Neural cell (in vitro differentiated cells): ENCODE measurements at regions not wholly inside any gene's neighbourhood (a gene's known extent, or its start where the extent isn't known, plus 50 kb on each side); places are given as distances from the start of the nearest gene placed in this dataset.

Source experiments
- H2AFZ ChIP-seq: fragments of 200-600, 300-800 bp; sonication (generic), shearing (Covaris generic); 2 replicates; pipeline ENCODE4 v1.6.0; 2014; ENCODE audit warnings: low read depth, mild to moderate bottlenecking, antibody characterized with exemption, low read length, moderate library complexity
- H3F3A ChIP-seq: fragments of 200-600 bp; shearing (Covaris generic); 2 replicates; pipeline ENCODE4 v1.6.1; 2016; ENCODE audit warnings: mild to moderate bottlenecking, moderate library complexity, mixed read lengths, antibody characterized with exemption, low read length; ENCODE audit not compliant: insufficient read depth, poor library complexity, severe bottlenecking
- H3K27ac ChIP-seq: fragments of 200-600, 300-800 bp; sonication (generic), shearing (Covaris generic); 2 replicates; pipeline ENCODE4 v1.5.1; 2014; ENCODE audit warnings: mild to moderate bottlenecking, low read length, moderate library complexity
- H3K27me3 ChIP-seq: fragments of 300-800, 200-600 bp; sonication (generic), shearing (Covaris generic); 2 replicates; pipeline ENCODE4 v1.6.0; 2014; ENCODE audit warnings: mild to moderate bottlenecking, low read depth, low read length, moderate library complexity; ENCODE audit not compliant: insufficient read depth
- H3K36me3 ChIP-seq: fragments of 300-800, 200-600 bp; sonication (generic), shearing (Covaris generic); 2 replicates; pipeline ENCODE4 v1.5.1; 2014; ENCODE audit warnings: mild to moderate bottlenecking, antibody characterized with exemption, low read length, moderate library complexity; ENCODE audit not compliant: insufficient read depth
- H3K4me2 ChIP-seq: fragments of 300-800, 200-600 bp; sonication (generic), shearing (Covaris generic); 2 replicates; pipeline ENCODE4 v1.6.0; 2014; ENCODE audit warnings: mild to moderate bottlenecking, low read length
- H3K4me3 ChIP-seq: fragments of 300-800, 200-600 bp; sonication (generic), shearing (Covaris generic); 2 replicates; pipeline ENCODE4 v1.5.1; 2014; ENCODE audit warnings: mild to moderate bottlenecking, low read length, moderate library complexity
- H3K79me2 ChIP-seq: fragments of 200-600 bp; shearing (Covaris generic); replicated peaks from 2 replicates; pipeline ENCODE4 v1.6.0; 2014; ENCODE audit warnings: mild to moderate bottlenecking, low read length, moderate library complexity; ENCODE audit not compliant: insufficient read depth
- H3K9ac ChIP-seq: fragments of 300-800, 200-600 bp; sonication (generic), shearing (Covaris generic); 2 replicates; pipeline ENCODE4 v1.6.1; 2016; ENCODE audit warnings: mild to moderate bottlenecking, low read length, mixed read lengths
- H3K9me2 ChIP-seq: fragments of 200-600 bp; shearing (Covaris generic); 2 replicates; pipeline ENCODE4 v1.6.1; 2016; ENCODE audit warnings: mild to moderate bottlenecking, low read length, mixed read lengths; ENCODE audit not compliant: insufficient read depth
- H3K9me3 ChIP-seq: fragments of 200-600, 300-800 bp; sonication (generic), shearing (Covaris generic); 2 replicates; pipeline ENCODE4 v1.6.1; 2016; ENCODE audit warnings: mild to moderate bottlenecking, mixed run types, low read length, moderate library complexity, mixed read lengths
- H4K20me1 ChIP-seq: fragments of 200-600 bp; shearing (Covaris generic); 2 replicates; pipeline ENCODE4 v1.6.1; 2016; ENCODE audit warnings: mild to moderate bottlenecking, mixed run types; ENCODE audit not compliant: insufficient read depth
- EP300 ChIP-seq: fragments of 450-650 bp; conservative IDR thresholded peaks from 2 replicates; pipeline ENCODE4 v1.6.1; 2014; ENCODE audit warnings: antibody characterized with exemption, mild to moderate bottlenecking, moderate library complexity; ENCODE audit not compliant: poor library complexity, severe bottlenecking
- EZH2 ChIP-seq: fragments of 200-600, 300-800 bp; shearing (Covaris generic), sonication (generic); IDR thresholded peaks from 2 replicates; pipeline ENCODE4 v1.6.1; 2014; ENCODE audit warnings: antibody characterized with exemption, low read length, borderline replicate concordance, mild to moderate bottlenecking; ENCODE audit not compliant: insufficient read depth, poor library complexity, severe bottlenecking
- MXI1 ChIP-seq: fragments of 450-650 bp; conservative IDR thresholded peaks from 2 replicates; pipeline ENCODE4 v1.6.1; 2014; ENCODE audit warnings: antibody characterized with exemption, mild to moderate bottlenecking; ENCODE audit not compliant: poor library complexity, severe bottlenecking
- POLR2AphosphoS5 ChIP-seq: IDR thresholded peaks from 2 replicates; pipeline ENCODE4 v1.6.1; 2012
- RAD21 ChIP-seq: fragments of 450-650 bp; conservative IDR thresholded peaks from 2 replicates; pipeline ENCODE4 v1.6.1; 2014; ENCODE audit warnings: antibody characterized with exemption, mild to moderate bottlenecking, moderate library complexity
- SMC3 ChIP-seq: fragments of 450-650 bp; conservative IDR thresholded peaks from 2 replicates; pipeline ENCODE4 v1.6.1; 2014; ENCODE audit warnings: antibody characterized with exemption, mild to moderate bottlenecking, moderate library complexity; ENCODE audit not compliant: poor library complexity
- TAF1 ChIP-seq: IDR thresholded peaks from 2 replicates; pipeline ENCODE4 v1.6.1; 2012; ENCODE audit warnings: low read depth
- TF ChIP-seq, protein P1 (sequence below): fragments of 450-650 bp; IDR thresholded peaks from 2 replicates; pipeline ENCODE4 v1.5.1; 2014; ENCODE audit warnings: antibody characterized with exemption, mild to moderate bottlenecking, moderate library complexity; ENCODE audit not compliant: poor library complexity, severe bottlenecking
- TF ChIP-seq, protein P2 (sequence below): IDR thresholded peaks from 2 replicates; pipeline ENCODE4 v1.6.1; 2012; ENCODE audit warnings: borderline replicate concordance

DNA sequence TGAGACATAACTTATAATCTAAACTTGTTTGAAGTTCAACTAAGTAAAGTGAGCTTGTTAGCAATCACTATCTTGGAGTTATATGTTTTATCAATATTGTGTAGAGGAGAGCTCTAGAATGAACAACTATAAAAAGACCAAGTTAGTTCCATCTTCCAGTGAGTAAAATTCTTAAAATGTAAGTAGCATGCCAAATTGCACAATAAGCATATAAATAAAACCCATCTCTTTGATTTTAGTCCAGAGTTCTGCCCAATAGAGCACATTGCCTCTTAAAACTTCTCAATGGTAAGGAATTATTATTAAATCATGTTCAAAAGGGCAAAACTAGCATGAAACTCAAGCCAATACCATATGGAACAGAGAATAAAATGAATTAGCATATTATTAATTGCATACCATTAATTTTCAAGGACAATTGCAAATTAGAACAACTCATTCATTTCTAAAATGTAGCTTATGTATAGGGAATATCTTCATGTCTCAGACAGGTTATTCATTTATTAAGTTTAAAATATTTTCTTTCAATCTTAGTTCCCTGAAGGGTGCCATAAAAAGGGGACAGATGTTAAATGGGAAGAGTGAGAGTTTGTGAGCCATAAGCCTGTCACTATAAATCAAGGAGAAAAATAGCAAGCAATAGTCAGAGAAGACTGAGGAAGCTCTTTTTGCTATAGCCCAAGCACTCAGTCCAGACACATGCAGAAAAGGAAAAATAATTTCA, 507.6 kb downstream of the CENPC start:
- no peak overlapping the region for H3K4me3 ChIP-seq
- no peak overlapping the region for H3K9ac ChIP-seq
- no peaks in the 10 kb centered on the region for H3K9me3 ChIP-seq
- H3K36me3 ChIP-seq, result no peaks in the 10 kb centered on the region
- no peak overlapping the region for H3K4me2 ChIP-seq
- H3K79me2 ChIP-seq, result no peaks in the 10 kb centered on the region
- no peaks in the 10 kb centered on the region for H4K20me1 ChIP-seq
- H3K27me3 ChIP-seq, result no peaks in the 10 kb centered on the region
- H3K9me2 ChIP-seq, result no peaks in the 10 kb centered on the region
- TF ChIP-seq POLR2AphosphoS5, result no peak
- TF ChIP-seq EZH2, result no peak
- TF ChIP-seq, protein P1, sequence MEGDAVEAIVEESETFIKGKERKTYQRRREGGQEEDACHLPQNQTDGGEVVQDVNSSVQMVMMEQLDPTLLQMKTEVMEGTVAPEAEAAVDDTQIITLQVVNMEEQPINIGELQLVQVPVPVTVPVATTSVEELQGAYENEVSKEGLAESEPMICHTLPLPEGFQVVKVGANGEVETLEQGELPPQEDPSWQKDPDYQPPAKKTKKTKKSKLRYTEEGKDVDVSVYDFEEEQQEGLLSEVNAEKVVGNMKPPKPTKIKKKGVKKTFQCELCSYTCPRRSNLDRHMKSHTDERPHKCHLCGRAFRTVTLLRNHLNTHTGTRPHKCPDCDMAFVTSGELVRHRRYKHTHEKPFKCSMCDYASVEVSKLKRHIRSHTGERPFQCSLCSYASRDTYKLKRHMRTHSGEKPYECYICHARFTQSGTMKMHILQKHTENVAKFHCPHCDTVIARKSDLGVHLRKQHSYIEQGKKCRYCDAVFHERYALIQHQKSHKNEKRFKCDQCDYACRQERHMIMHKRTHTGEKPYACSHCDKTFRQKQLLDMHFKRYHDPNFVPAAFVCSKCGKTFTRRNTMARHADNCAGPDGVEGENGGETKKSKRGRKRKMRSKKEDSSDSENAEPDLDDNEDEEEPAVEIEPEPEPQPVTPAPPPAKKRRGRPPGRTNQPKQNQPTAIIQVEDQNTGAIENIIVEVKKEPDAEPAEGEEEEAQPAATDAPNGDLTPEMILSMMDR, result no peak
- TF ChIP-seq EP300, result no peak
- no peak for TF ChIP-seq SMC3
- no peak for TF ChIP-seq RAD21
- no peak for TF ChIP-seq MXI1
- TF ChIP-seq, protein P2, sequence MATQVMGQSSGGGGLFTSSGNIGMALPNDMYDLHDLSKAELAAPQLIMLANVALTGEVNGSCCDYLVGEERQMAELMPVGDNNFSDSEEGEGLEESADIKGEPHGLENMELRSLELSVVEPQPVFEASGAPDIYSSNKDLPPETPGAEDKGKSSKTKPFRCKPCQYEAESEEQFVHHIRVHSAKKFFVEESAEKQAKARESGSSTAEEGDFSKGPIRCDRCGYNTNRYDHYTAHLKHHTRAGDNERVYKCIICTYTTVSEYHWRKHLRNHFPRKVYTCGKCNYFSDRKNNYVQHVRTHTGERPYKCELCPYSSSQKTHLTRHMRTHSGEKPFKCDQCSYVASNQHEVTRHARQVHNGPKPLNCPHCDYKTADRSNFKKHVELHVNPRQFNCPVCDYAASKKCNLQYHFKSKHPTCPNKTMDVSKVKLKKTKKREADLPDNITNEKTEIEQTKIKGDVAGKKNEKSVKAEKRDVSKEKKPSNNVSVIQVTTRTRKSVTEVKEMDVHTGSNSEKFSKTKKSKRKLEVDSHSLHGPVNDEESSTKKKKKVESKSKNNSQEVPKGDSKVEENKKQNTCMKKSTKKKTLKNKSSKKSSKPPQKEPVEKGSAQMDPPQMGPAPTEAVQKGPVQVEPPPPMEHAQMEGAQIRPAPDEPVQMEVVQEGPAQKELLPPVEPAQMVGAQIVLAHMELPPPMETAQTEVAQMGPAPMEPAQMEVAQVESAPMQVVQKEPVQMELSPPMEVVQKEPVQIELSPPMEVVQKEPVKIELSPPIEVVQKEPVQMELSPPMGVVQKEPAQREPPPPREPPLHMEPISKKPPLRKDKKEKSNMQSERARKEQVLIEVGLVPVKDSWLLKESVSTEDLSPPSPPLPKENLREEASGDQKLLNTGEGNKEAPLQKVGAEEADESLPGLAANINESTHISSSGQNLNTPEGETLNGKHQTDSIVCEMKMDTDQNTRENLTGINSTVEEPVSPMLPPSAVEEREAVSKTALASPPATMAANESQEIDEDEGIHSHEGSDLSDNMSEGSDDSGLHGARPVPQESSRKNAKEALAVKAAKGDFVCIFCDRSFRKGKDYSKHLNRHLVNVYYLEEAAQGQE, result no peak
- TF ChIP-seq TAF1, result no peak
- H3F3A ChIP-seq, result no peaks in the 10 kb centered on the region
- no peak overlapping the region for H3K27ac ChIP-seq
- H2AFZ ChIP-seq, result no peak overlapping the region

GRCh38 chr4:67036791-67037190, 508.5 kb downstream of the CENPC start:
- Histone ChIP-seq H3K36me3 (no peaks in the 10 kb centered on the region), H3K27ac (no peak overlapping the region), H3F3A (no peaks in the 10 kb centered on the region), H3K4me3 (no peak overlapping the region), H3K4me2 (no peak overlapping the region), H3K27me3 (no peaks in the 10 kb centered on the region), H3K9me3 (no peaks in the 10 kb centered on the region), H3K9ac (no peak overlapping the region), H2AFZ (no peak overlapping the region), H3K79me2 (no peaks in the 10 kb centered on the region), H3K9me2 (no peaks in the 10 kb centered on the region), H4K20me1 (no peaks in the 10 kb centered on the region)
- TF ChIP-seq MXI1, result no peak
- no peak for TF ChIP-seq POLR2AphosphoS5

GRCh38 chr4:67035986-67036385, 509.3 kb downstream of the CENPC start:
- no peak overlapping the region for H3K4me2 ChIP-seq

More at GRCh38 chr4:67035986-67036385, 509.3 kb downstream of the CENPC start:
- H3K79me2 ChIP-seq, result no peaks in the 10 kb centered on the region
- H4K20me1 ChIP-seq, result no peaks in the 10 kb centered on the region
- no peaks in the 10 kb centered on the region for H3K27me3 ChIP-seq
- no peaks in the 10 kb centered on the region for H3K9me3 ChIP-seq
- no peaks in the 10 kb centered on the region for H3F3A ChIP-seq
- no peaks in the 10 kb centered on the region for H3K36me3 ChIP-seq
- TF ChIP-seq TAF1, result no peak
- TF ChIP-seq POLR2AphosphoS5, result no peak
- no peak for TF ChIP-seq EZH2
- TF ChIP-seq EP300, result no peak
- no peak for TF ChIP-seq SMC3
- TF ChIP-seq, protein P2, result no peak
- no peak for TF ChIP-seq RAD21
- TF ChIP-seq, protein P1, result no peak
- no peak for TF ChIP-seq MXI1
- no peak overlapping the region for H2AFZ ChIP-seq
- no peak overlapping the region for H3K4me3 ChIP-seq
- H3K27ac ChIP-seq, result no peak overlapping the region
- no peaks in the 10 kb centered on the region for H3K9me2 ChIP-seq
- H3K9ac ChIP-seq, result no peak overlapping the region
